Astrocyte (in vitro differentiated cells and primary cell): ENCODE measurements at regions not wholly inside any gene's neighbourhood (a gene's known extent, or its start where the extent isn't known, plus 50 kb on each side); places are given as distances from the start of the nearest gene placed in this dataset.
"Not testable (repeated sequence)": the region's sequence is repeated elsewhere in the genome, so short reads cannot be mapped to it uniquely, and the experiment has no call there.

Experiments
- DNase-seq: peaks from one replicate; pipeline ENCODE4 v3.0.0-alpha.2; 2010; ENCODE audit warnings: low read depth
- FAIRE-seq: peaks from 2 replicates; lab custom pipeline; 2011; peaks lifted over from hg19 to GRCh38; lab: Jason Lieb, UNC
- H2AFZ ChIP-seq: 2 replicates; pipeline ENCODE4 v1.6.0; 2012; ENCODE audit warnings: low read depth, low read length, inconsistent platforms
- H3K27ac ChIP-seq: 2 replicates; pipeline ENCODE4 v1.5.1; 2011; ENCODE audit warnings: low read depth, low read length, inconsistent platforms
- H3K27me3 ChIP-seq: 2 replicates; pipeline ENCODE4 v1.6.0; 2011; ENCODE audit warnings: low read length, inconsistent platforms; ENCODE audit not compliant: insufficient read depth
- H3K36me3 ChIP-seq: 2 replicates; pipeline ENCODE4 v1.5.1; 2011; ENCODE audit warnings: low read length, inconsistent platforms; ENCODE audit not compliant: insufficient read depth
- H3K4me1 ChIP-seq: 2 replicates; pipeline ENCODE4 v1.5.1; 2011; ENCODE audit warnings: low read length, inconsistent platforms; ENCODE audit not compliant: insufficient read depth
- H3K4me2 ChIP-seq: 2 replicates; pipeline ENCODE4 v1.6.0; 2012; ENCODE audit warnings: low read length, inconsistent platforms
- H3K4me3 ChIP-seq: 2 replicates; pipeline ENCODE4 v1.5.1; 2011; ENCODE audit warnings: low read depth, mild to moderate bottlenecking, low read length, inconsistent platforms; ENCODE audit not compliant: insufficient read depth
- H3K79me2 ChIP-seq: 2 replicates; pipeline ENCODE4 v1.6.0; 2012; ENCODE audit warnings: mild to moderate bottlenecking, low read length, inconsistent platforms; ENCODE audit not compliant: insufficient read depth
- H3K9ac ChIP-seq: 2 replicates; pipeline ENCODE4 v1.6.0; 2012; ENCODE audit warnings: mild to moderate bottlenecking, low read length, inconsistent platforms
- H3K9me3 ChIP-seq: 2 replicates; pipeline ENCODE4 v1.5.1; 2012; ENCODE audit warnings: low read depth, mild to moderate bottlenecking, low read length, inconsistent platforms; ENCODE audit not compliant: insufficient read depth
- H4K20me1 ChIP-seq: 2 replicates; pipeline ENCODE4 v1.6.0; 2012; ENCODE audit warnings: low read length, inconsistent platforms; ENCODE audit not compliant: insufficient read depth
- H3K27ac Mint-ChIP-seq: one replicate; pipeline ENCODE4 v1.8.0; 2021; ENCODE audit warnings: mild to moderate bottlenecking, mixed read lengths; ENCODE audit not compliant: unreplicated experiment
- H3K27me3 Mint-ChIP-seq: one replicate; pipeline ENCODE4 v1.8.0; 2021; ENCODE audit warnings: low read depth, mixed read lengths; ENCODE audit not compliant: unreplicated experiment
- H3K36me3 Mint-ChIP-seq: one replicate; pipeline ENCODE4 v1.8.0; 2021; ENCODE audit warnings: low read depth, mixed read lengths; ENCODE audit not compliant: unreplicated experiment
- H3K4me1 Mint-ChIP-seq: one replicate; pipeline ENCODE4 v1.8.0; 2021; ENCODE audit warnings: low read depth, mixed read lengths; ENCODE audit not compliant: unreplicated experiment
- H3K4me3 Mint-ChIP-seq: one replicate; pipeline ENCODE4 v1.8.0; 2021; ENCODE audit warnings: mild to moderate bottlenecking, moderate library complexity, mixed read lengths; ENCODE audit not compliant: unreplicated experiment
- H3K9me3 Mint-ChIP-seq: one replicate; pipeline ENCODE4 v1.8.0; 2021; ENCODE audit warnings: mild to moderate bottlenecking, mixed read lengths; ENCODE audit not compliant: unreplicated experiment
- EZH2 ChIP-seq: IDR thresholded peaks from 2 replicates; pipeline ENCODE4 v1.6.1; 2012; ENCODE audit warnings: mild to moderate bottlenecking, low read length, inconsistent platforms; ENCODE audit not compliant: insufficient read depth
- TF ChIP-seq, protein P1 (sequence below): IDR thresholded peaks from 2 replicates; pipeline ENCODE4 v1.5.1; 2011; ENCODE audit warnings: low read depth, mild to moderate bottlenecking, inconsistent platforms, low read length, moderate library complexity; ENCODE audit not compliant: insufficient read depth

DNA sequence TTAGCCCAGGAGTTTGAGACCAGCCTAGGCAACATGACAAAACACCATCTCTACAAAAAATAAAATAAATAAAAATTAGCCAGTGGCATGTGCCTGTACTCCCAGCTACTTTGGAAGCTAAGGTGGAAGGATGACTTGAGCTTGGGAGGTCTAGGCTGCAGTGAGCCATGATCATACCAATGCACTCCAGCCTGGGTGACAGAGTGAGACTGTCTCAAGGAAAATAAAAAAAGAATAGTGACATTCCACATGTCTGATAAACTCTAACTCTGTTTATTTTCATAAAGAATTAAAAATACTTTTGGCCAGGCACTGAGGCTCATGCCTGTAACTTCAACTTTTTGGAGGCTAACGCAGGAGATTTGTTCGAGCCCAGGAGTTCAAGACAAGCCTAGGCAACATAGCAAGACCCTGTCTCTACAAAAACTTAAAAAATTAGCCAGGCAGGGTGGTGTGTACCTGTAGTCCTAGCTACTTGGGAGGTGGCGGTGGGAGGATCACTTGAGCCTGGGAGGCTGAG lies 115.1 kb downstream of the GJA1 start:
- Mint-ChIP-seq H3K36me3 (no peaks in the 10 kb centered on the region), H3K9me3 (peaks cover 2% of the 10 kb centered on the region), H3K4me3 (no peak overlapping the region), H3K27me3 (no peaks in the 10 kb centered on the region), H3K4me1 (peaks cover 16% of the 10 kb centered on the region), H3K27ac (peak overlapping the region; percentile 66)
- no peaks in the 10 kb centered on the region for H3K79me2 ChIP-seq
- FAIRE-seq (no peak), DNase-seq (no peak)
- no peak overlapping the region for H3K4me2 ChIP-seq
- H3K27ac ChIP-seq: no peak overlapping the region
- no peak overlapping the region for H3K9ac ChIP-seq
- H3K4me1 ChIP-seq: no peaks in the 10 kb centered on the region
- H3K9me3 ChIP-seq: no peaks in the 10 kb centered on the region
- H3K27me3 ChIP-seq: no peaks in the 10 kb centered on the region
- no peak overlapping the region for H2AFZ ChIP-seq
- H3K36me3 ChIP-seq: no peaks in the 10 kb centered on the region
- no peak for TF ChIP-seq EZH2
- TF ChIP-seq, protein P1, sequence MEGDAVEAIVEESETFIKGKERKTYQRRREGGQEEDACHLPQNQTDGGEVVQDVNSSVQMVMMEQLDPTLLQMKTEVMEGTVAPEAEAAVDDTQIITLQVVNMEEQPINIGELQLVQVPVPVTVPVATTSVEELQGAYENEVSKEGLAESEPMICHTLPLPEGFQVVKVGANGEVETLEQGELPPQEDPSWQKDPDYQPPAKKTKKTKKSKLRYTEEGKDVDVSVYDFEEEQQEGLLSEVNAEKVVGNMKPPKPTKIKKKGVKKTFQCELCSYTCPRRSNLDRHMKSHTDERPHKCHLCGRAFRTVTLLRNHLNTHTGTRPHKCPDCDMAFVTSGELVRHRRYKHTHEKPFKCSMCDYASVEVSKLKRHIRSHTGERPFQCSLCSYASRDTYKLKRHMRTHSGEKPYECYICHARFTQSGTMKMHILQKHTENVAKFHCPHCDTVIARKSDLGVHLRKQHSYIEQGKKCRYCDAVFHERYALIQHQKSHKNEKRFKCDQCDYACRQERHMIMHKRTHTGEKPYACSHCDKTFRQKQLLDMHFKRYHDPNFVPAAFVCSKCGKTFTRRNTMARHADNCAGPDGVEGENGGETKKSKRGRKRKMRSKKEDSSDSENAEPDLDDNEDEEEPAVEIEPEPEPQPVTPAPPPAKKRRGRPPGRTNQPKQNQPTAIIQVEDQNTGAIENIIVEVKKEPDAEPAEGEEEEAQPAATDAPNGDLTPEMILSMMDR: no peak
- H4K20me1 ChIP-seq: no peaks in the 10 kb centered on the region
- no peak overlapping the region for H3K4me3 ChIP-seq

DNA sequence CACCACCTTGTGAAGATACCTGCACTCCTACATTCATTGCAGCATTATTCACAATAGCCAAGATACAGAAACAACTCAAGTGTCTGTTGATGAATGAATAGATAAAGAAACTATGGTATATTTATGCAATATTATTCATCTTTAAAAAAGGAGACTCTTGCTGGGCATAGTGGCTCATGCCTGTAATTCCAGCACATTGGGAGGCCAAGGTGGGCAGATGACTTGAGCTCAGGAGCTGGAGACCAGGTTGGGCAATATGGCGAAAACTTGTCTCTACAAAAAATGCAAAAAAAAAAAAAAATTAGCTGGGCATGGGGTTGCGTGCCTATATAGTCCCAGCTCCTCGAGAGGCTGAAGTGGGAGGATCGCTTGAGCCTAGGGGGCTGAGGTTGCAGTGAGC lies 119.8 kb downstream of the GJA1 start:
- H2AFZ ChIP-seq: no peak overlapping the region
- Mint-ChIP-seq H3K4me3 (no peak overlapping the region), H3K36me3 (no peaks in the 10 kb centered on the region), H3K27me3 (no peaks in the 10 kb centered on the region), H3K4me1 (peaks cover 4% of the 10 kb centered on the region), H3K9me3 (peaks cover 2% of the 10 kb centered on the region), H3K27ac (no peak overlapping the region)
- DNase-seq: no peak
- no peak for FAIRE-seq
- no peaks in the 10 kb centered on the region for H3K79me2 ChIP-seq
- no peaks in the 10 kb centered on the region for H4K20me1 ChIP-seq
- no peak overlapping the region for H3K27ac ChIP-seq
- H3K9ac ChIP-seq: no peak overlapping the region
- H3K9me3 ChIP-seq: no peaks in the 10 kb centered on the region
- no peak for TF ChIP-seq EZH2
- TF ChIP-seq, protein P1: no peak
- H3K4me3 ChIP-seq: no peak overlapping the region
- H3K27me3 ChIP-seq: no peaks in the 10 kb centered on the region
- no peak overlapping the region for H3K4me2 ChIP-seq
- H3K36me3 ChIP-seq: no peaks in the 10 kb centered on the region
- H3K4me1 ChIP-seq: no peaks in the 10 kb centered on the region

DNA sequence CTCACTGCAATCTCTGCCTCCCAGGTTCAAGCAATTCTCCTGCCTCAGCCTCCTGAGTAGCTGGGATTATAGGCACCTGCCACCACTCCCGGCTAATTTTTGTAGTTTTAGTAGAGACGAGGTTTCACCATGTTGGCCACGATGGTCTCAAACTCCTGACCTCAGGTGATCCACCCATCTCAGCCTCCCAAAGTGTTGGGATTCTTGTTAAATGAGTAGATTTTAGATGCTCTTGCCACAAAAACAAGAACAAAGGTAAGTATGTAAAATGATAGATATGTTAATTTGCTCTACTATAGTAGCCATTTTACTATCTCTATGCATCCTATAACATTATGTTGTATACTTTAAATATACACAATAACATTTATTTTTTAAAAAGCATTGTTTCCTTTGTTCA lies 120.7 kb downstream of the GJA1 start:
- not testable (repeated sequence) for H3K27me3 ChIP-seq, H3K4me1 Mint-ChIP-seq, H3K9me3 ChIP-seq, H2AFZ ChIP-seq, H3K4me3 ChIP-seq, H3K9ac ChIP-seq, H3K4me1 ChIP-seq, H3K27me3 Mint-ChIP-seq, FAIRE-seq, H3K9me3 Mint-ChIP-seq, H3K4me3 Mint-ChIP-seq, H4K20me1 ChIP-seq, H3K27ac Mint-ChIP-seq, H3K79me2 ChIP-seq, H3K36me3 ChIP-seq, H3K27ac ChIP-seq, H3K4me2 ChIP-seq, H3K36me3 Mint-ChIP-seq, DNase-seq
